Activated CD4-positive, CD25-positive, alpha-beta regulatory T cell treated with anti-CD3 and anti-CD28 coated beads, Interleukin-2, amount 50 U/mL, for 24 hours (primary cell): ENCODE measurements at regions not wholly inside any gene's neighbourhood (a gene's known extent, or its start where the extent isn't known, plus 50 kb on each side); places are given as distances from the start of the nearest gene placed in this dataset.
"Not testable (repeated sequence)": the region's sequence is repeated elsewhere in the genome, so short reads cannot be mapped to it uniquely, and the experiment has no call there.

ENCODE experiments used
- ATAC-seq, 2 donors: fragments of 150-1000 bp; cut with Tn5 transposase; one replicate each; pipeline ENCODE4 v1.10.0; 2021; ENCODE audit warnings: mild to moderate bottlenecking in 1 of 2, moderate library complexity in 1 of 2

GRCh38 chr19:30694156-30694755 is 322.1 kb downstream of the ZNF536 start:
- no peak for ATAC-seq

DNA sequence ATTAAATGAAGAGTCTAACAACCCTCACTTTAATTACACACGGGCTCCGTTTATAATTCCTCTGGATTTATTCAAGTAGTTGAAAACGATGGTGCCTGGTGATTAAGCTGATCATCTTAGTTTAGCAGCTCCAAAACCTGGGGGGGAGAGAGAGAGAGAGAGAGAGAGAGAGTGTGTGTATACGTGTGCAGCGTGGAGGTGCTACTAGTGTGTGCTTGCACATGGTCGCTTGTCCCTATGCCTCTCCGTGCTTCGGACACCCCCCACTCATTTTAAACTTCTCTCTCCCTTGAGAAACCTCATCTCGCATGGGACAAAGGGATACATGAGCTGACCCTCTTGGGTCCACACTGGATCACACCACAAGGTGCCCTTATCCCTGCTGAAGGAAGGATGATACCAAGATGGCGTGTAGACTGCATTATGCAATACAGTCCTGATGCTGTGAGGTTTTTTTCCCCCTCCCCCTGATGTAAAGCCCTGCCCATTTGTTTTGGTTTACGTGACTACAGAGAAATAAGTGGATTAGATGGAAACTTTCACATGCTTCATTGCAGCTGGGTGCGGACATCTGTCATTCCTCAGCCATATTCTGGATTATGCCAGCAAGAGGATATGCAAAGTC is 320.8 kb downstream of the ZNF536 start:
- no peak for ATAC-seq

DNA sequence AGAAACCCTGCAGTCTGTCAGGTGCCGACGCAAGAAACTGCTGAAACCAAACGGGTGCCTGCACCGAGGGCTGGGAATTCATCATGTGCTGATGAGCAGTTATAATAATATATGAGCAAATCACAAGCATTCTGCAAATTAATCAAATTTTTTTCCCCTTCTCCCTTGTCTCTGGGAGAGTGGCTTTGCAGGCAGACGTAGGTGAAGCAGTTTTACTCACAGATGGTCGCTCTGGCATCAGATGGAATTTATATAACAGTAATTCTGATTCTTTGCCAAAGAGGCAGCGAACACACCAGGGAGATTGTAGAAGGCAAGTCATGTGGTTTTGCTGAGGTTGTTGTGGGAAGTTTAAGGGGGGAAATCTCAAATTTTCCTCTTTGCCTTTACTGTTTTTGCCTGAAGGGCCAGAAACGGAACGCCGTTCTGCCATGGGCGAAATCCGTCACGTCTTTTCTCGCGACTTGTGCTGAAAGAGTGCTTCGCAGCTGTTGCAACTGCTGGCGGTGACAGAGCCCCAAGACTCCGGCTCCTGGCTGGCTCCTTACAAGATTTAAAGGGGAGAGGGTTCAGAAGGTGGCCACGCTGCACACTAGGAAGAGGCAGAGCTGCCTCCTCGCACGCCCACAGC is 320.1 kb downstream of the ZNF536 start:
- no peak for ATAC-seq

DNA sequence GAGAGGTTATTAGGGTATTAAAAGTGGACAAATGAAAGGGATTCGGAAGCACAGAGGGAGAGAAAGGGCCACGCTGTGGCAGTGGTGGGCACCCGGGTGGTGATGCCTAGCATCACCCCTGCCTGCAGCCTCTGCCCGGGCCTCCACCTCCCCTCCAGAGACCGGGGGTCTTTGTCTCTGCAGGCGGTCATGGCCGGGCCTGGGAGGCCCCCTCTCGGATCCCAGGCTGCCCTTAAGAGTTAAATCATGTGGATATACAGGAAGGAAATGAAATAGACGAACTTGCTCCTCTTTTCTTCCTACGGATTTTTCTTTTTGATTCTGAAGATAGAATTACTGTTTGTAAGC is 319.6 kb downstream of the ZNF536 start:
- no peak for ATAC-seq

- ATAC-seq: no peak
Measured at GRCh38 chr19:30690935-30691818, 319.0 kb downstream of the ZNF536 start.

GRCh38 chr19:30690525-30690924 is 318.3 kb downstream of the ZNF536 start:
- ATAC-seq: no peak

- ATAC-seq: no peak
Measured at GRCh38 chr19:30689474-30689873, 317.3 kb downstream of the ZNF536 start.

DNA sequence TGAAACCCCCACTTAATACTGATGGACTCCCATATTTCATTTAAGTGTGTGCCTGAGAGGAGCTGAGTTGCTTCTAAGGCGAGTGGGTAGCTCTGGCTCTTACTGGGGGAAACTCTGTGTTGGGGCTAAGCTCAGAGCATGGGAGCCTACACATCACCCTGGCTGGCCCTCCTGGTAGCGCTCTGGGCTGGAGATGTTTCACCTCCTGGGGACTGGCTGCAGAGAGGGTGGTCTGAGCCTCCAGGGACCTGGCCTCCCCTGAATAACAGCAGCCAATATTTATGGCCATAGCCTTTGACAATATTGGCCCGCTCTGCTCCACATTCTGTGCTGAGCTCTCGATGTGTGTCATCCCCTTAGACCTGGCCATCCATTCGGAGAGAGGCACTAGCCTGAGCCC is 316.5 kb downstream of the ZNF536 start:
- ATAC-seq: no peak

DNA sequence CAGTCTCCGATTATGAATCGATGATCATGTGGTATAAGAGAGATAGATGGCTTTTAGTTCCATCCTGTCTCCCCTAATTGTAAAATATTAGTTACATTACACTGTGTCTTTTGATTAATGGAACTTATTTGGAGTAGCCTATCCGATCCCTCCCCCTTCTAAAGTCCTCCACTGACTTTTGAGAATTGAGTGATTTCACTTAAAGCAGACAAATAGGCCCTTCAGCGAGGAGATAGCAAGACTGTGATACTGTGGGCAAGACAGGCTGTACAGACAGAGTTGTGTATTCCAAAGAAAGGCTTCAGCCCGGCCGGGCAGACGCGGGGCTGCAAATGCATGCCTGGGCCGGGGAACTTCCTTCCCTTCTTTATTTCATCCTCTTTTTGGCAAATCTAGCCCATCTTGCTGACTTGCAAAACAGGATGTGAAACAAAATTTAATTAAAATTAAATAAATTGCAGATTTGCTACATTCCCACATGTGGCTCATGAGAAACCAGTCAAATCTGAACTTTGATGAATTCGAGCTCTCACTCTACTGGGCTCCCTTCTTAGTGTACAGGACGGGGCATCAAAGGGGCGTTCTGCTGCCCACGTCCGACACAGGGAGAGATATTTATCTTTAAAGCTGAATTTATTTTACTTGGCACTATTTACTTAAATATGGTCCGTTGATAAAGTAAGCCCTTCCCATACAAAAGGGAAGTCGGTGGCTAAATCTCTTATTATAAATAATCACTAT is 314.8 kb downstream of the ZNF536 start:
- no peak for ATAC-seq

GRCh38 chr19:30686176-30686820 is 314.1 kb downstream of the ZNF536 start:
- ATAC-seq: no peak

- no peak for ATAC-seq
Measured at GRCh38 chr19:30685426-30686000, 313.3 kb downstream of the ZNF536 start.

GRCh38 chr19:30684613-30685012 is 312.4 kb downstream of the ZNF536 start:
- ATAC-seq: no peak

DNA sequence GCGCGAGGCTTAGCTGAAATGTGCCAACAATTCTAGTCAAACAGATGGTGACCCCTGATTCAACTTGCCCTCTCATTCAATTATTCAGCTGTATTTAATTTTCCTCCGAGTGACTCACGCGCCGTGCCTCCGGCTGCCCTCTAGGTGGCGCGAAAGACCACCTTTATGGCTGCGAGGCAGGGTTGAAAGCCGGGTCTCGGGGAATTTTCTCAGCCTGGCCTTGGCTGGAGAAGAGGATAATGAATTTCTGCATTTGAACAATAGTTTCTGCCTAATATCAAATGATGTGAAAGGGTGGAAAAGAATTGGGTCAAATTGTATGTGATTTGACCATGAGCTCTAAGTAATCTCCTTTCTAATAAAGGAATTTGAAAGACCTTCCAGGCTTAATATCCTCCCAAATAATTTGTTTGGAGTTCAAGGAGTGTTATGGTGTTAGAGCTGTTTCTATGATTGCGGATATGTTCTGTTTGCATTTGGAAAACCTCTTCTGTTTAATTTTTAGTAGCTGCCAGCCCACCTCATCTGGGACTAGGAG is 310.9 kb downstream of the ZNF536 start:
- ATAC-seq: no peak

- no peak for ATAC-seq
Measured at GRCh38 chr19:30682146-30682998, 310.2 kb downstream of the ZNF536 start.

- no peak for ATAC-seq
Measured at GRCh38 chr19:30681162-30682100, 309.2 kb downstream of the ZNF536 start.

GRCh38 chr19:30680399-30680798 is 308.2 kb downstream of the ZNF536 start:
- ATAC-seq: not testable (repeated sequence)

DNA sequence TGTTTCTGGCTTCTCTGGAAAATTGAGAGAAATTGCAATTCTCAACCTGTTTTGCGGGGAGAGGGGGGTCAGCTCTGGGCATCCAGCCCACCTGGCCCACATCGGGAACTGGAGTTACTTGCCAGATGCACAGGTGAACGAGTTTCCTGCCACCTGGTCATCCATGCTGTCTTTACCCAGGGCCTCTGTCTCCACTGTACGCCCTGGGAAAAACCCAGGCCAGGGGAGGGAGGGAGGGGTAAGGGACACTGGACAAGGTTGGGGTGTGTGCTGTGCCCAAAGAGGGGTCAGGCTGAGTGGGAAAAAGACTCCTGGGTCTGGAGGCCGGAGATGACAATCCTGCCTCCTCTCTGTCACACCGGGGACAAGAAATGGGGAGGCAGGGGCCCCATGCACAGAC is 307.6 kb downstream of the ZNF536 start:
- no peak for ATAC-seq

DNA sequence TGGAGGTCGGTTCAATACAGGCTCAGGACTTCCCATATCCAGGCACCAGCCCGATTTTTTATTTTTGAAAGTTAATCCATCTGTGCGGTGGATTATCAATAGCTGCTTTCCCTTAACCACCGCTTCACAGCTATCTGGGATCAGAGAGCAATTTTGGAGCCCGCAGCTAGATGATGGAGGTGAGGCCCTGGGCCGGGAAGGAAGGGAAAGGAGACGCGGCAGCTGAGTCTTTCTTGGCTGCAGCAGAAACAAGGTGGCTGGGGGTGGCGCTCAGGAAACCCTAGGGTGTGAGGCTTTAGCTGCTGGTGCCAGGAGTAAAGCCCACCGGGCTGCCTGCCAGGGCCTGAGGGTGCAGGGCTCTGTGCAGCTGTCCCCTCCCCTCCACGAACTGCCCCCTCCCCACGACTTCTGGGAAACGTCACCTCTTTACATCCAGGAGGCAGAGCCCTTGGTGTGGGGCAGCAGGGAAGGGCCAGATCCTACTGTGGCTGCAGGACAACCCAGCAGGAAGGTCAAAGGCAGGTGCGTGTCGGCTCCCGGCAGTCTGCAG is 307.0 kb downstream of the ZNF536 start:
- no peak for ATAC-seq

DNA sequence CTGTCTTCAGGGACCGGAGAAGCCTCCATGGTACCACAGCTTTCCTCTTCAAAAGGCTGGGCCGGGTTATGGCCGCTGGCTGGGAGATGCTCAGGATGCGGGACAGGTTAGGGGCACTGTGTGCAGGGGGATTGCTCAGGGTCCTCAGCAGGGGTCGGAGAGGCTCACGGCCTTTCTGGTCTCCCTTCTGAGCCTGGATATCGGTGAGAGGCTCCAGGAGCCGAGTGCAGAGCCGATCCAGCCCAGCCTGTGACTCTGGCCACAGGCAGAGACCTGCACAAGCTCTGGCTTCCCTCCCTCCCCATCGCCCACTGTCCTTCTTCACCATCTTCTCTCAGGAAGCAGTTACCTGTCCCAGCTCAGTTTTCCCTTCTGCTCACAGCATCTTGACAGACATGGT is 306.0 kb downstream of the ZNF536 start:
- no peak for ATAC-seq
